ENCODE measurements at regions not wholly inside any gene's neighbourhood (a gene's known extent, or its start where the extent isn't known, plus 50 kb on each side); places are given as distances from the start of the nearest gene placed in this dataset.

GRCh38 chr5:52043137-52043536 is 659.9 kb downstream of the ISL1 start:
- TF ChIP-seq EZH2phosphoT487 (IDR thresholded peaks at IDR 0.05; ENCODE audit: borderline replicate concordance) (no peak), CTCF (conservative IDR thresholded peaks at IDR 0.05; ENCODE audit: low read length) (no peak)
- Histone ChIP-seq H3K4me2 (ENCODE audit: low read depth, low read length, poor library complexity, severe bottlenecking) (no peak overlapping the region), H3K4me1 (ENCODE audit: insufficient read depth, low read length, poor library complexity, severe bottlenecking) (no peaks in the 10 kb centered on the region), H3F3A (ENCODE audit: low read depth) (no peaks in the 10 kb centered on the region), H3K79me2 (ENCODE audit: insufficient read depth, low read length) (no peaks in the 10 kb centered on the region), H2AFZ (ENCODE audit: low read length) (no peak overlapping the region), H3K4me3 (ENCODE audit: low read length, poor library complexity, severe bottlenecking) (no peak overlapping the region), H3K36me3 (ENCODE audit: insufficient read depth, low read length) (no peaks in the 10 kb centered on the region), H4K20me1 (ENCODE audit: insufficient read depth, low read length, poor library complexity, severe bottlenecking) (no peaks in the 10 kb centered on the region), H3K9me3 (ENCODE audit: insufficient read depth, low read depth, low read length) (no peaks in the 10 kb centered on the region), H3K9ac (ENCODE audit: low read depth, low read length, poor library complexity, severe bottlenecking) (no peak overlapping the region), H3K27me3 (ENCODE audit: insufficient read depth, low read length, poor library complexity, severe bottlenecking) (no peaks in the 10 kb centered on the region), H3K9me2 (replicated peaks; ENCODE audit: low read depth, low read length) (no peaks in the 10 kb centered on the region)

GRCh38 chr5:52043543-52043942 is 660.3 kb downstream of the ISL1 start:
- no peak overlapping the region for H3K9ac ChIP-seq (ENCODE audit: low read depth, low read length, poor library complexity, severe bottlenecking)
- no peaks in the 10 kb centered on the region for H3K27me3 ChIP-seq (ENCODE audit: insufficient read depth, low read length, poor library complexity, severe bottlenecking)
- no peak overlapping the region for H2AFZ ChIP-seq (ENCODE audit: low read length)
- no peaks in the 10 kb centered on the region for H3K9me3 ChIP-seq (ENCODE audit: insufficient read depth, low read depth, low read length)
- H3K4me3 ChIP-seq (ENCODE audit: low read length, poor library complexity, severe bottlenecking), result no peak overlapping the region
- H3K9me2 ChIP-seq (replicated peaks; ENCODE audit: low read depth, low read length), result no peaks in the 10 kb centered on the region
- H3F3A ChIP-seq (ENCODE audit: low read depth), result no peaks in the 10 kb centered on the region
- H4K20me1 ChIP-seq (ENCODE audit: insufficient read depth, low read length, poor library complexity, severe bottlenecking), result no peaks in the 10 kb centered on the region
- no peaks in the 10 kb centered on the region for H3K4me1 ChIP-seq (ENCODE audit: insufficient read depth, low read length, poor library complexity, severe bottlenecking)
- no peaks in the 10 kb centered on the region for H3K36me3 ChIP-seq (ENCODE audit: insufficient read depth, low read length)
- TF ChIP-seq CTCF (conservative IDR thresholded peaks at IDR 0.05; ENCODE audit: low read length) (no peak), EZH2phosphoT487 (IDR thresholded peaks at IDR 0.05; ENCODE audit: borderline replicate concordance) (no peak)
- no peak overlapping the region for H3K4me2 ChIP-seq (ENCODE audit: low read depth, low read length, poor library complexity, severe bottlenecking)
- H3K79me2 ChIP-seq (ENCODE audit: insufficient read depth, low read length), result no peaks in the 10 kb centered on the region

- Histone ChIP-seq H3K4me1 (ENCODE audit: insufficient read depth, low read length, poor library complexity, severe bottlenecking) (no peaks in the 10 kb centered on the region), H2AFZ (ENCODE audit: low read length) (no peak overlapping the region), H3K9ac (ENCODE audit: low read depth, low read length, poor library complexity, severe bottlenecking) (no peak overlapping the region), H3F3A (ENCODE audit: low read depth) (no peaks in the 10 kb centered on the region), H4K20me1 (ENCODE audit: insufficient read depth, low read length, poor library complexity, severe bottlenecking) (no peaks in the 10 kb centered on the region), H3K79me2 (ENCODE audit: insufficient read depth, low read length) (no peaks in the 10 kb centered on the region), H3K9me2 (replicated peaks; ENCODE audit: low read depth, low read length) (no peaks in the 10 kb centered on the region), H3K4me2 (ENCODE audit: low read depth, low read length, poor library complexity, severe bottlenecking) (no peak overlapping the region), H3K36me3 (ENCODE audit: insufficient read depth, low read length) (no peaks in the 10 kb centered on the region), H3K27me3 (ENCODE audit: insufficient read depth, low read length, poor library complexity, severe bottlenecking) (no peaks in the 10 kb centered on the region), H3K4me3 (ENCODE audit: low read length, poor library complexity, severe bottlenecking) (no peak overlapping the region), H3K9me3 (ENCODE audit: insufficient read depth, low read depth, low read length) (no peaks in the 10 kb centered on the region)
- TF ChIP-seq CTCF (conservative IDR thresholded peaks at IDR 0.05; ENCODE audit: low read length), result no peak
- no peak for TF ChIP-seq EZH2phosphoT487 (IDR thresholded peaks at IDR 0.05; ENCODE audit: borderline replicate concordance)
Measured at GRCh38 chr5:52051759-52052158, 668.5 kb downstream of the ISL1 start.
